ENCODE measurements at regions not wholly inside any gene's neighbourhood (a gene's known extent, or its start where the extent isn't known, plus 50 kb on each side); places are given as distances from the start of the nearest gene placed in this dataset.

- no peak for TF ChIP-seq CTCF (IDR thresholded peaks at IDR 0.05; ENCODE audit: borderline replicate concordance, control extremely low read depth, extremely low read depth, insufficient read depth, missing control alignments)
- no peak for DNase-seq (ENCODE audit: low spot score)
- in situ Hi-C loops (cut with MboI; ENCODE audit: low sequenced_read_pairs, unreplicated experiment): no loop called here
Measured at GRCh38 chr3:31172336-31172735, 277.9 kb upstream of the GADL1 start.

- in situ Hi-C loops (cut with MboI; ENCODE audit: low sequenced_read_pairs, unreplicated experiment): no loop called here
- no peak for DNase-seq (ENCODE audit: low spot score)
- no peak for TF ChIP-seq CTCF (IDR thresholded peaks at IDR 0.05; ENCODE audit: borderline replicate concordance, control extremely low read depth, extremely low read depth, insufficient read depth, missing control alignments)
Measured at GRCh38 chr3:31173118-31173718, 278.8 kb upstream of the GADL1 start.

DNA sequence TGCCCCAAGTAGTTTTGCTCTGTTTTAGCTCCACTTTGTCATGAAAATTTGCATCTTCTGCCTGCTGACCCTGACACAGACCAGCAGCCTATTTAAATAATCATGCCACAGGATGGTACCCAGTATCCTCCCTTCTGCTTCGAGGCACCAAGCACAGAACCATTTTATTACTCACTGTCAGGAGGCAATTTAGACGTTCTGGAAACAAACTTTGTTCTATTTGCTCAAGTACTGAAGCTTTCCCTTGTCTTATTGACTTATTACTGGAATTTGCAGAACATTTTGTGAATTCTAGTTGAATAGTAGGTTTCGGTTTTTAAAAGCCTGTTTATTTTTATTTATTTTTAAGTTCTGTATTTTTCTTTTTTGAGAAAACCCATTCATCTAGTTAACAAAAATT is 279.6 kb upstream of the GADL1 start:
- in situ Hi-C loops (cut with MboI; ENCODE audit: low sequenced_read_pairs, unreplicated experiment): no loop called here
- DNase-seq (ENCODE audit: low spot score): no peak
- TF ChIP-seq CTCF (IDR thresholded peaks at IDR 0.05; ENCODE audit: borderline replicate concordance, control extremely low read depth, extremely low read depth, insufficient read depth, missing control alignments): no peak

- no peak for TF ChIP-seq CTCF (IDR thresholded peaks at IDR 0.05; ENCODE audit: borderline replicate concordance, control extremely low read depth, extremely low read depth, insufficient read depth, missing control alignments)
- no peak for DNase-seq (ENCODE audit: low spot score)
- in situ Hi-C loops (cut with MboI; ENCODE audit: low sequenced_read_pairs, unreplicated experiment): no loop called here
Measured at GRCh38 chr3:31176045-31176444, 281.6 kb upstream of the GADL1 start.

DNA sequence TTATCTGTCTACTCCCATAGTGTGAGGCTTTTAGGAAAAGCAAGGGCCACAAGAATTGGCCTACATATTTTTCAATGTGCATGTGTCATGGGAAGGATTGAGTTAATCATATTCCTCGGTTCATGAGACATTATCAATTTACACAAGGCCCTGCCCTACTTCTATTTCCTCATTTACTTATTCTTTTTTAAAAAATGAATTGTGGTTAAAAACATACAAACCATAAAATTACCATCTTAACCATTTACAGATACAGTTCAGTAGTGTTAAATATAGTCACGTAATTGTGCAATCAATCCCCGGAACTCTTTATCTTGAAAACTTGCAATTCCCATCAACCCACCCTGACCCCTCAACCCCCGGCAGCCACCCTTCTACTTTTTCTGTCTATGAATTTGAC is 284.0 kb upstream of the GADL1 start:
- no peak for DNase-seq (ENCODE audit: low spot score)
- in situ Hi-C loops (cut with MboI; ENCODE audit: low sequenced_read_pairs, unreplicated experiment): no loop called here
- no peak for TF ChIP-seq CTCF (IDR thresholded peaks at IDR 0.05; ENCODE audit: borderline replicate concordance, control extremely low read depth, extremely low read depth, insufficient read depth, missing control alignments)

- DNase-seq (ENCODE audit: low spot score): no peak
- in situ Hi-C loops (cut with MboI; ENCODE audit: low sequenced_read_pairs, unreplicated experiment): no loop called here
- no peak for TF ChIP-seq CTCF (IDR thresholded peaks at IDR 0.05; ENCODE audit: borderline replicate concordance, control extremely low read depth, extremely low read depth, insufficient read depth, missing control alignments)
Measured at GRCh38 chr3:31179768-31180167, 285.3 kb upstream of the GADL1 start.

Measured in GM13976 (cell line).